DMS53 (cell line): ENCODE measurements at regions not wholly inside any gene's neighbourhood (a gene's known extent, or its start where the extent isn't known, plus 50 kb on each side); places are given as distances from the start of the nearest gene placed in this dataset.

Experiments used
- DNase-seq: peaks from one replicate; lab custom pipeline; 2025; lab: John Stamatoyannopoulos, UW

DNA sequence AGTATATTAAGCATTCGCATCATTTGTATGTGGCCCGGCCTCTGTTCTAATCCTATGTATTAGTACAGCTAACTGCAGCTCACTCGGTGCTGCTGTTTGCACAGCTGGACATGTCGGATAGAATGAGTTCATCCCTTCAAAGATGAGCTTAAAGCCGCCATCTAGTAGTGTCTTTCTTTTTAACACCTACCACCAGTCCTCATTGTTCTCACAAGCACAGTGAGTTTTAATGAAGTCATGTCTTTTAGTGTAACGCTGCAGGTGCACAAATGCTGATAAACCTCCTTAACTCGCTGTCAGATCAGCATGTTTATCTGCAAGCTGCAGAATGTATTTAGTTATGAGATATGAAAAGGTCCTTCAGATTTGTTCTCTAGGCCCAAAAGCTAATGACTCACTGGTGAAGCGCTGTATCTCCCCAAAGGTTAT lies 247.5 kb downstream of the MTERF1 start:
- peak; percentile 97 for DNase-seq

DNA sequence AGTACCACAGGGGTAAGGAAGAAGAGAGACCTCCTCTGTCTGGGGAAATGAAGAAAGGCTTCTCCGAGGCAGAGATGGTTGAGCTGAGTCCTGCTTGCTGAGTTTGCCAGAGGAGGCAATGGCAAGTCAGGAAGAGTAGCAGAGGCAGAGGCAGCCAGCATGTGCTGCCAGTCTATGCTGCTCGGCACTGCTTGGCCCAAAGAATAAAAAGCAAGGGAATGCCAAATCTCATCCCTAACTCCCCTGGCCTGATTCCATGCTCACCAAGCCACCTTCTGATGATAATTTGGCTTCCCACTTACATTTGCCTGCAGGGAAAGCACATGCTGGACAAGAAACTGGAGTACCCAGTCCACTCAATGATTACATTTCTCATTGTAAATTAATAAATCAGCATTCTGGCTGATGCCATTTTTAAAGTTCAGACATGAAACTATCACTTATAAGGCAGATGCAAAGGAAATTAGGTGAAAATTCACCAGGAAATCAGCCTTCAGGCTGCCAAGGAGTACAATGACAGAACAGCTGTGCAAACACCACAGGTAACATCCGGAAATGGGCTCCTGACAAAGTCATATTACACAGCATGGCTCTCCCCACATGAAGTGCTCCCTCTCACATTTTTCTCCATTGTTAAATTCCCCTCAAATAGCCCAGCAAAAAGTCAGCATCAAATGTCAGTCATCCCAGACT lies 245.9 kb downstream of the MTERF1 start:
- peak; percentile 98 for DNase-seq

DNA sequence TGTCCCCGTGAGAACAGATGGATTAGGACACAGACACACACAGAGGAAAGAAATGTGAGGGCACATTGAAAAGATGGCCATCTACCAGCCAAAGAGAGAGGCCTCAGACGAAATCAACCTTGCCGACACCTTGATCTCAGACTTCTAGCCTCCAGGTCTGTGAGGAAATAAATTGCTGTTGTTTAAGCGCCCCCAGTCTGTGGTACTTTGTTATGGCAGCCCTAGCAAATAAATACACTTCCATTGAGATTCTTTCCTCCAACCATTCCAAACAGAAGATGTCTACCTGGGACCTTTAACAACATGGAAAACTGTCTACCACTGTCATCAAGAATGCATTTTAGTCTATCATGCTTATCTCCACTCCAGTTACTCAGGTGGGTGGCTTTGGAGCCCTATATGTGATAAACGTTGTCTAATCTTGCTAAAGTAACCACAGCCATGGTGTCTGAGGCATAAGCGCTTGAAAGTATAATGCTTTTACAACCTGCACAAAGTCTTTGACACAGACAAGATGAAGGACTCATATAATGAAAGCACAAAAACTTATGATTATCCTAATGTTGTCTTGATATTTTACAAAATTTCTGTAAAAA lies 244.3 kb downstream of the MTERF1 start:
- peak; percentile 91 for DNase-seq

DNA sequence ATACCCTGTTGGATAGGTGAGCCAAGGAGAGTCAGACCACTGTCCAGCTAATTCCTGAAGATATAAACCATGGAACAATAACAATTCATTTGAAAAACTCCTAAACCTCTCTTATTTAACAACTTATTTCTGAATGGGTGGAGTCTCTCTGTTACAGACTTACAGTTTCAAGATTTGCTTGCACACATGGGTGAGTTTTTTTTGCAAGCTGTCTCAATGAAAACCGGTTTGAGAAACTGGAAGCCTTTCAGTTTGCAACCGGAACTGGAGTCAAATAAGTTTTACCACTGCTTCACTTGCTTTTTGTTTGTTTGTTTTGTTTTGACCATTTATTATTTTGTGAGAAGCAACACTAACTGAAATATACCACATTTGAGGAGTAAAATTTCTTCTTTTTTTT lies 243.8 kb downstream of the MTERF1 start:
- no peak for DNase-seq

DNA sequence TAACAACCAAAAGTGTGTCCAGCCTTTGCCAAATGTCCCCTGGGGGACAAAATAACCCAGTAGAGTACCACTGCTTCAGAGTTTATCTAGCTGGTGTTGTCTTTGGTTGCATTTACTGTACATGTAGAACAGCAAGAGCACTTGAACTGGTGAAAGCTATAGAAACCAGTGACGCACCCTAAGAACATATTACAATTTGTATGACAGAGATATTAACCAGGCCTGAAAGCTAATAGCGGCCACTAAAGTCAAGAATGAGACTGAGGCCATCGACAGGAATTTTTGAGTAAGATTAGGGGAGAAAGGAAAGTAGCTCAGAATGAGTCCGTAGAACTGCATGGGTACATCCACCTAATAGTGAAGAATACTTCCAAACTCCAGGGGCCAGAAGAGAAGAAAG lies 236.2 kb downstream of the MTERF1 start:
- DNase-seq, result no peak

DNA sequence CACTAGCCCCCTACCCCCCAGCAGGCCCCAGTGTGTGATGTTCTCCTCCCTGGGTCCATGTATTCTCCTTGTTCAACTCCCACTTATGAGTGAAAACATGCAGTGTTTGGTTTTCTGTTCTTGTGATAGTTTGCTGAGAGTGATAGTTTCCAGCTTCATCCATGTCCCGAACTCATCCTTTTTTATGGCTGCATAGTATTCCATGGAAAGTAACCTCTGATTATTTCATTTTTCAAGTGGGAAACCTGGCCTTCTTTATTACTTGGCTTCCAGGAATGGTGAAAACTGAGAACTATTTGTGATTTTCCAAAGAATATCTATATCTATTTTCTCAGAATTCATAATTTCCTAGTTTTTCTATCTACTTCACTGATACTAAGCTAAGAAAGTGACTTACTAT lies 235.0 kb downstream of the MTERF1 start:
- no peak for DNase-seq

DNA sequence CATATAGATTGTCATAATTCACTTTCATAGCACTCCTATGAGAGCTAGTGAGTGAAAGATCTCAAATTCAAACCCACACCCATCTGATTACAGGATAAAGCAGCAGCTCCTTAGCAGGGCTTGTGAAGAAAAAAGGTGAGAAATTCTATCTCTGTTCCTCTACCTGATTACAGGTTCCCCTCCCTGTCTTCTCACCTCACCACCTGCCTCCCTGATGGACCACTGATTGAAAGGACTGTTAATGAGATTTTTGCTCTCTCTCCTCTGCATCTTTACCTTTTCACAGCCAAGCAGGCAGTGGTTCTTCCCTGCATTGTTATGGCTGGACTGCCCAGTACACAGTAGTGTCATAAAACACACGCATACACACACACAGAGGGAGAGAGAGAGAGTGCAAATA lies 228.5 kb downstream of the MTERF1 start:
- DNase-seq, result no peak

DNA sequence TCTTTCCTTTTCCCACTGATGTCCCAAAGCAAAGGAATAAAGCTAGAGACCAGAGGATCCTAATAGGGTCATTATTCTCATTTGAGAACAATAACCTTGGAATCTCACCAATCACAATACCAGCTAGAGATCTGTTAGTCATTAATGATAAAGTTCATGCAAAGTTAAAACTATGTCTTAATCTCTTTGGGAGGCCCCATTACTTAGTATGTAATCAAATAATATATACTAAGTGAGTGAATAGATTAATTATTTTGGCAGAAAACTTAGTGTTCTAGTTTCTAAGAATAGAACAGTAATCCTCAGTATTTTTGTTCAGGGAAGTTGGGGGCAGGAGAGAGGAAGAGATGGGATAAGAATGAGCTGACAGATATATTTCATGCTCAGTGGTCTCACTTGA lies 227.2 kb downstream of the MTERF1 start:
- no peak for DNase-seq

DNA sequence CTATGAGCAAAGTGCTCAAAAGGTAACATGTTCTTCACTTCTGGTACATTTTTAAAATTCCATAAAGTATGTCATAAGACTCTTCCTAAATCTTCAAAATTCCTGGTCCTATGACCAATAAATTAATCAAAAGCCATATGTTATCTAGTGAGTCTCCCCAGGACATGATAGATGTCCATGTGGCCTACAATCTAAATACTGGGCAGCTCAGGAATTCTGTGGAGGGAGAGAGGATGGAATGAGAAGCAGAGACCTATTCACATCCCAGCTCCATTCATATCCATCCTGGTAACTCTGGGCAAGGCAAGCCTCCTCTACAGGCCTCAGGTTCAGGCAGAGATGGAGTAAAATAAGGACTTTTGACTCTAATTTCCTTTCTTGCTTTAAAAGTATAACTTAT lies 224.8 kb downstream of the MTERF1 start:
- no peak for DNase-seq

DNA sequence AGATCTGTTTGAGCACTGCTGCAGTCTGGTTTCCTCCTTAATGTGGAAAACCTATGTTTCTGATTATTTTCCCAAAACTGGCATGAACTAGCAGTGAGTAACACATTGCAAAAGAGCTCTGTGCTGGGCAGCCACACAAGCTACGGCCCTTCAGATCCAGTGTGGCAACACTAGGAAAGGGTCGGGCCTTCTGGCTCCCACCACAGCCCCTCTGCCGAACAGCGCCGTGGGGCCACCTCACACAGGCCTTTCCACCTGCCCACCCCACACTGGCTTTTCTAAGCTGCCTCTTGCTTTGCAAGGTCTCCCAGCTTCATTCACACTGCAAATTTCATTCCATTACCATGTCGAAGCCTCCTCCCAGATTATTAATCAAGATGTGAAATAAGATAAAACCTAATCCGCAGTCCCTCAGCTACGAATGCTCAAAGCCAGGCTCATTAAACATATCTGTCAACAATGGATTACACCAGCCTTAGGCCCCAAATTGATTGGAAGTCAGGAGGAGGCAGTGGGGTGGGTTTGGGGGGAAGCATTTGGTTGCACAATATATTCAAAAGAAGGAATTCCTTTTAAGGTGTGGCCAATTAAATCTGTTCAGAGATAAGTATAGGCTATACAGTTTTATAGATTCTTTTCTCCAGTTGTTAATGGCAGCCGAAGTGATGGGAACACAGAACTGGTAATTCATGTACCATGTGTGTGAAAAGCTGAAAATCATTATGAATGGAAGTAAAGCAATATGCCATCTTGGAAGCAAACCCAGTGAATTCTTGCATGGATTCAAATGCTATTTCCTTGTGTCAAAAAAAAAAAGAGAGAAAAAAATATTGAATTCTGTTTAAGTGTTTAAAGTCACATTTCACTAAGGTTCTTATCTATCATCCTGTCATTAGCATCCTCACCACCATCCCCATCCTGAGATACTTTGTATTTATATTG lies 223.7 kb downstream of the MTERF1 start:
- DNase-seq, result no peak

DNA sequence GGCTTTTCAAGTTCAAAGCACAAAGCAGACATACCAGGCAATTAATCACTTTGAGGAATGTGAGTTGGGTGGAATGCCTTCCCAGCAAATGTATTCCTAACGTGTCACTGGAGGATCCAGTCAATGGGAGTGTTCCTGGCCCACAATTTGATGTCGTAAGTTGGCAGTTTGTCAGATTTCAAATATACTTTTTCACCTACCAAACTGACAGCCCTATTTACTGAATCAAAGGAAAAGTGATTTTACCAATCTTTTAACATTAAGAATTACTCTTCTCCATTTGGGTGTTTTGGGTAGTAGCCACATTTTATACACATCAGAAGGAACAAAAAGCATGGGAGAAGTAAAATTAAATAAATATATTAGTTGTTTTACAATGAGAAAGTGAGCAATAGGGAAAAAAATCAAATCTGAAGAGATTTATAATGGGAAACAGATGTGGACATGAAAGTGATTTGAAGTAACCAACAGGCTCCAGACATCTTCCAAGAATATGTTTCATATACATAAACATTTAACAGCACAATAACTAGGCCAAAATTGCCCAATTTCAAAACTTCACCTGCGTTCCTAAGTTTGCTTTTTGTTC lies 222.9 kb downstream of the MTERF1 start:
- DNase-seq, result no peak

DNA sequence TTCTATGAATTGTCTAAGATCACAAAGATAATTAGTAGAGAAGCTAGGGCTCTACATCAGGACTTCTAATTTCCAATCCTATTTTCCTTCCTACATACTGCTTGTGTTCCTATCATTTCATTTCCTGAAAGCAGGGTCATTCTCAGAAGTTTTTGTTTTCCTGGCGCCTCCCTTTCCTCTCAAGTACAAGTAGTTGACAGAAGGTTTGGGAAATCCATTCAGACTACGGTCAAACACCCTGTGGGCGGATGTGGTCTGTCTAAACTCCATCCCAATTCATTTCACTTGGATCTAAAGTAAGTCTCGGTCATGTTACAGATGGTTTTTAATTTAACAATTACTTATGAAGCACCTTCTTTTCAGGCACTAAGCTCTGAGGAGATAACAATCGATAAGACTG lies 221.4 kb downstream of the MTERF1 start:
- no peak for DNase-seq

DNA sequence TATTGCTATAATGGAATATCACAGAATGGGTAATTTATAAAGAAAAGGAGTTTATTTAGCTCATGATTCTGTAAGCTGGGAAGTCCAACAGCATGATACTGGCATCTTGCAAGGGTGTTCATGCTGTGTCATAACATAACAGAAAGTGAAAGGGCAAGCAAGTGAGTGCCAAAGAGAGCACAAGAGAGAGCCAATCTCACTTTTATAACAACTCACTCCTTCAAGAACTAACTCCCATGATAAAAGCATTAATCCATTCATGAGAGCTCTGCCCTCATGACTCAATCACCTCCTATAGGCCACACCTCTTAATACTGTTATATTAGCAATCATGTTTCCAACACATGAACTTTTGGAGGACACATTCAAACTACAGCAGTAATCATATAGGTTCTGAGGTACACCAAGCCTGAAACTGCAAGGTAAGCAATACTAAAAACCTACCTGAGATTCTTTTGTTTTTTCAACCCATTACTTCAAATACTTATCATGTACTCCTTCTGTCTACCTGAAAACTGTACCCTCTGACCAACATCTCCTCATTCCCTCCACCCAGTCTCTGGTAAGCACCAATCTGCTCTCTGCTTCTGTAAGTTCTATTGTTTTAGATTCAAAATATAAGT lies 219.7 kb downstream of the MTERF1 start:
- DNase-seq, result no peak

DNA sequence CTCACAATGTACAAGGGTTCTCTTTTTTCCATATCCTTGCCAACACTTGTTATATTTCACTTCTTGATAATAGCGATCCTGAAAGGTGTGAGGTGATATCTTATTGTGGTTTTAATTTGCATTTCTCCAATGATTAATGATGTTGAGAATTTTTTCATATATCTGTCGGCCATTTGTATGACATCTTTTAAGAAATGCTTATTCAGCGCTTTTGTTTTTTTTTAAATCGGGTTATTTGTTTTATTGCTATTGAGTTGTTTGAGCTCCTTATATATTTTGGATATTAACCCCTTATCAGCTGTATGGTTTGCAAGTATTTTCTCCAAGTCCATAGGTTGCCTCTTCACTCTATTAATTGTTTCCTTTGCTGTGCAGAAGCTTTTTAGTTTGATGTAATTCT lies 218.8 kb downstream of the MTERF1 start:
- no peak for DNase-seq

DNA sequence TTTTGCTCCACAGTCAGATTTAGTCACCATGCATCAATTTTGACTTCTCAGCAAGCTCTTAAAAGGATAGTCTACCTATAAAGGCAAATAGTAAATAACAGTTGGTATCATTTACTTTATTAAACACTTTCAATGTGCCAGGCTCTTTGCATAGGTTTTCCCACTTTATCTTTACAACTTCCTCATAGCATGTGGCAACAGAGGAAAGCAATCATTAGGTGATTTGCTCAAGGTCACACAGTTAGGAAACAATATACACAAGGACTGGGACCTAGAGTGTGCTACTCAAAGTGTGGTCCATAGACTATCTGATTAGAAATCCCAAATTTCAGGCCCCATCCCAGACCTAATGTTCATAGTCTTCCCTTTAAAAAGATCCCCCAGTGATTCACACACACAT lies 212.3 kb downstream of the MTERF1 start:
- peak; percentile 22 for DNase-seq

DNA sequence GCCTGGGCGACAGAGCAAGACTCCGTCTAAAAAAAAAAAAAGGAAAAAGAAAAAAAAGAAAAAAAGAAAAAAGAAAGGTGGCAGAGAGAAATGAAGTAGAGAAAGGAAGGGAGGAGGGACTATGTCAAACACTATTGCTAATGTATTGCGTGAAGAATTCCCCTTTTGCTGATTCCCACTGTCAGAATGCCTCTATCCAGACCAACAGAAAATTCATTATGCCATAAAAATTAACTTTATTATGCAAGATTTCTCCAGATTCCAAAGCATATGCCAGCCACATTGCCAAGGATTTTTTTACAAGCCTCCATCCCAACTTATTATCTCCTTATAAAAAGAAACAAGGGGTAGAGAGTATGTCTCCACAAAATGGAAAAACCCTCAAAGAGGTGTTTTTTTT lies 209.3 kb downstream of the MTERF1 start:
- no peak for DNase-seq

DNA sequence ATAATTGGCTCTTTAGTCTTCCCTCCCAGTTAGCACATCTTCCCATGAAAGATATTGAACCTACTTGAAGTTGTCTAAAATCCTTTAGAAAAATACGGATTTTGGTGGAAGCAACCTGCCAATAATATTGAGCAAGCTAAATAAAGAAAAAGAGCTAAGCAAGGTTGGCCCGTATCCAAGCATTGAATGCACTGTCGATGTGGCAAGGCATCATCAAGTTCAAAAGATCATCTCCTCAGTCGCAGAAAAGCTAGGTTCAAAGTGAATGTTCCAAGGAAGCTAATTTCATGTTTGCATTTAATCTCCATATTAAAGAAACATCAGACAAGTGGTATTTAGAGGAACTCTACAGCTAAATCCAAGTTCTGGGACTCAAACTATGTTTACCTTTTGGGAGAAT lies 206.0 kb downstream of the MTERF1 start:
- no peak for DNase-seq

DNA sequence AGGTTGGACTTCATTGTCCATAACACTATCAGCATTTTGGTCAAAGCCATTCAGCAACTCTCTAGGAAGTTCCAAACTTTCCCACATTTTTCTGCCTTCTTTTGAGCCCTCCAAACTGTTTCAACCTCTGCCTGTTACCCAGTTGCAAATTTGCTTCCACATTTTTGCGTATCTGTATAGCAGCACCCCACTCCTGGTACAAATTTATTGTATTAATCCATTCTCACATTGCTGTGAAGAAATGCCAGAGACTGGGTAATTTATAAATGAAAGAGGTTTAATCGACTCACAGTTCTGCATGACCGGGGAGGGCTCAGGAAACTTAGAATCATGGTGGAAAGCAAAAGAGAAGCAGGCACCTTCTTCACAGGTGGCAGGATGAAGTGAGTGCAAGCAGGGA lies 198.8 kb downstream of the MTERF1 start:
- no peak for DNase-seq

DNA sequence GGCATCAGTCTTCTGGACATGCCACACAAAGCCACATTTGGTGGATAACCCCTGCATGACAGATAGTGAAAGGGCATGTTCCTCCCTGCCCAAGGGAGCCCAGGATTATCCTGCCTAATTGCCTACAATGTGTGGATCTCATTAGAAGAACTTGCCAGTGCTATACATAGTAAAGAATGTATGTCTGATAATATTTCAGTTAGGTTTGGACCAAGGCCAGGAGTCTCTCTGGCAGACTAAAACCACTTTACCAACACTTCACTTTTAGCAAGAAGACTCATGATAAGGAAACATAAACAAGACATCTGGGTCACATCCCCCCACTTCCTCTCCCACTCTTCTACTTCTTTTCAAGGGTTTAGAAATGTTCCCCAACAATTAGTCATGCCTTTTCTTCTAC lies 196.7 kb downstream of the MTERF1 start:
- DNase-seq, result peak; percentile 40

DNA sequence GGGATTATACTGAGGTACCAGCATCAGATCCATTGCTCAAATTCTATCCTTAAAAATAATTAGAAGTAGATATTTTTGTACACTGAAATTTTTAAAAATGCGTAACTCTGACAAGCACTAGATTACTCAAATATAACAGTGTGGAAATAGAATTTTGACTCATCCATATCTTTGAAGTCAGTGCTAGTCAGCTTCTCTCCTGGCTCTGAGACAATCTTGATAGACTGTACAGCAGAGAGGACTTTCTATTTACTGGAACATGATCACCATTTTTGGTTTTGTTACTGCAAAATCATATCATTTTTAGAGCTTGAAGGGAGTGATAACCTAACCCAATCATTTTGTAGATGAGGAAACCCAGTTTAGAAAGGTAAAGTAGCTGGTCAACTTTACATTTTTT lies 195.0 kb downstream of the MTERF1 start:
- no peak for DNase-seq

DNA sequence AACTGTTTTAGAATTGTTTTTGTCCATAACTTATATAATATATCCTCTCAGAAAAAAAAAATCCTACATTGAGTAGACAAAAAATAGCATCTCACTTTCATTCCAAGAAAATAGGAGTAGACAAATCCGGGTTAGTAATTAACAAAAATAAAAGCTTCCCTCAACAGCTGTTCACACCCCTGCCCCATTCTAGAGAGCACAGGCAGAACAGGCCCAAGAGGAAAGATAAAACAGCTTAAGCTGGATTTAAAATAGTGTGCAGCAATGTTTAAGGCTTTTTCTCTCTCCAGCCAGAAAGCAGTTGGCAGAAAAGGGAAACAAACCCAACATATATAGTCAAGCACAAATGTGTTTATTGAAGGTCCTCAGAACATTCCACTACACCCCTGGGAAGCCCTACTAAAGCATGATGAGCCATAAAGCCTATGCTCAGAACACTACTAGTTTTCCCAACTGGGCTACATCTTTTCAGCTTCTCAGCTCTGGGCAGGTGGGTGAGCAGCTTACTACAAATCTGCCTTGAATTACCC lies 189.9 kb downstream of the MTERF1 start:
- DNase-seq, result no peak

DNA sequence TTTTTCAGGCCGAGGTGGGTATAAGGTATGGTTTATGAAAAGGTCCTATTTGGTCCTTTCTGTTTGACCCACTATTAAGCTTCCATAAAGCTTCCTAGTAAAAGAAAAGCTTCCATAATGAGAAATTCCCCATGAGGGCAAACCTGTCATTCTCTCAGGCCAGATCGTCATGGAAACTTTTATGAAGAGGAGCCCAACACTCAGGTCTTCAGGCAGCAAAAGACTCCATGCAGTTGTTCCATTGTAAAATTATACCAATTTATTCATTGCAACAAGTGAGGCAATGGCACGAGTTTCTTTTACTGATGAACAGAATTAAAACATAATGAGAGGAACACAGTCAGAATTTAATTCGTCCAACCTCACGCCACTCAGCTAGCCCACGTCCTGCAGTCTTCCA lies 188.6 kb downstream of the MTERF1 start:
- no peak for DNase-seq
